Muscle of leg (tissue), 3 donors: ENCODE measurements at regions not wholly inside any gene's neighbourhood (a gene's known extent, or its start where the extent isn't known, plus 50 kb on each side); places are given as distances from the start of the nearest gene placed in this dataset.
"Not testable (repeated sequence)": the region's sequence is repeated elsewhere in the genome, so short reads cannot be mapped to it uniquely, and the experiment has no call there.

Experiments
- DNase-seq: peaks from one replicate; pipeline ENCODE4 v3.0.0; 2013
- H3K27ac ChIP-seq: one replicate; pipeline ENCODE4 v1.5.1; 2013; ENCODE audit warnings: mild to moderate bottlenecking, low read length, control low read depth
- H3K27me3 ChIP-seq: one replicate; pipeline ENCODE4 v1.6.1; 2013; ENCODE audit warnings: low read length; ENCODE audit not compliant: control insufficient read depth, insufficient read depth
- H3K36me3 ChIP-seq: one replicate; pipeline ENCODE4 v1.6.1; 2013; ENCODE audit warnings: low read length; ENCODE audit not compliant: control insufficient read depth, insufficient read depth
- H3K4me1 ChIP-seq: one replicate; pipeline ENCODE4 v1.6.1; 2013; ENCODE audit warnings: low read length; ENCODE audit not compliant: control insufficient read depth, insufficient read depth
- H3K4me3 ChIP-seq: one replicate; pipeline ENCODE4 v1.5.1; 2013; ENCODE audit warnings: low read length, control low read depth
- H3K9me3 ChIP-seq: replicated peaks from 2 replicates; pipeline ENCODE4 v1.6.1; 2013; ENCODE audit warnings: low read depth, low read length; ENCODE audit not compliant: control insufficient read depth
- WGBS: methylation state at CpG from one replicate; pipeline ENCODE4 v1.1.5; 2013; ENCODE audit warnings: missing lambda C conversion rate; ENCODE audit not compliant: insufficient coverage; 5-methylcytosine and 5-hydroxymethylcytosine counted together

GRCh38 chr4:85187106-85187505 lies 220.6 kb upstream of the WDFY3 start:
- Histone ChIP-seq H3K9me3 (no peaks in the 10 kb centered on the region), H3K4me3 (no peak overlapping the region), H3K27me3 (no peaks in the 10 kb centered on the region), H3K36me3 (no peaks in the 10 kb centered on the region), H3K4me1 (no peaks in the 10 kb centered on the region), H3K27ac (no peak overlapping the region)
- DNase-seq: no peak
- no CpG with 5 or more reads among the region's 1 CpG for WGBS

- WGBS: 93% methylated on average over 3 of the region's 7 CpGs
Observed at GRCh38 chr4:85196015-85196414, 229.5 kb upstream of the WDFY3 start.

GRCh38 chr4:85200106-85200505 lies 233.6 kb upstream of the WDFY3 start:
- Histone ChIP-seq H3K27me3 (no peaks in the 10 kb centered on the region), H3K36me3 (no peaks in the 10 kb centered on the region), H3K27ac (no peak overlapping the region), H3K9me3 (peaks cover 14% of the 10 kb centered on the region), H3K4me1 (no peaks in the 10 kb centered on the region), H3K4me3 (no peak overlapping the region)
- WGBS: no CpG with 5 or more reads among the region's 1 CpG
- no peak for DNase-seq

More at GRCh38 chr4:85196015-85196414, 229.5 kb upstream of the WDFY3 start:
- H3K4me1 ChIP-seq, H3K4me3 ChIP-seq, DNase-seq, H3K27ac ChIP-seq, H3K36me3 ChIP-seq, H3K9me3 ChIP-seq, H3K27me3 ChIP-seq: not testable (repeated sequence)

GRCh38 chr4:85209161-85209560 lies 242.7 kb upstream of the WDFY3 start:
- DNase-seq: peak; percentile 5
- WGBS: no CpG with 5 or more reads among the region's 1 CpG
- H3K9me3 ChIP-seq: no peaks in the 10 kb centered on the region

GRCh38 chr4:85210353-85210752 lies 243.9 kb upstream of the WDFY3 start:
- Histone ChIP-seq H3K4me3 (no peak overlapping the region), H3K9me3 (no peaks in the 10 kb centered on the region), H3K36me3 (no peaks in the 10 kb centered on the region), H3K27ac (no peak overlapping the region), H3K27me3 (no peaks in the 10 kb centered on the region), H3K4me1 (no peaks in the 10 kb centered on the region)
- no peak for DNase-seq
- no CpG with 5 or more reads among the region's 3 CpGs for WGBS

More at GRCh38 chr4:85209161-85209560, 242.7 kb upstream of the WDFY3 start:
- H3K4me3 ChIP-seq: no peak overlapping the region
- H3K27ac ChIP-seq: no peak overlapping the region
- H3K27me3 ChIP-seq: no peaks in the 10 kb centered on the region
- no peaks in the 10 kb centered on the region for H3K4me1 ChIP-seq
- no peaks in the 10 kb centered on the region for H3K36me3 ChIP-seq

GRCh38 chr4:85216571-85216970 lies 250.1 kb upstream of the WDFY3 start:
- not testable (repeated sequence) for H3K36me3 ChIP-seq, H3K9me3 ChIP-seq, H3K27me3 ChIP-seq, H3K27ac ChIP-seq, DNase-seq, H3K4me1 ChIP-seq, H3K4me3 ChIP-seq
- WGBS: 100% methylated on average over 5 of the region's 7 CpGs

GRCh38 chr4:85218756-85219155 lies 252.3 kb upstream of the WDFY3 start:
- Histone ChIP-seq H3K4me1 (no peaks in the 10 kb centered on the region), H3K27me3 (no peaks in the 10 kb centered on the region), H3K36me3 (no peaks in the 10 kb centered on the region), H3K27ac (no peak overlapping the region), H3K9me3 (peaks cover 8% of the 10 kb centered on the region), H3K4me3 (no peak overlapping the region)
- 0% methylated on average over 1 of the region's 1 CpG for WGBS
- DNase-seq: peak; percentile 80

- no peaks in the 10 kb centered on the region for H3K4me1 ChIP-seq
- no peaks in the 10 kb centered on the region for H3K36me3 ChIP-seq
- H3K27me3 ChIP-seq: no peaks in the 10 kb centered on the region
- H3K27ac ChIP-seq: no peak overlapping the region
- H3K9me3 ChIP-seq: peaks cover 8% of the 10 kb centered on the region
- no peak overlapping the region for H3K4me3 ChIP-seq
- no peak for DNase-seq
- WGBS: no CpG with 5 or more reads among the region's 2 CpGs
Observed at GRCh38 chr4:85221606-85222005, 253.3 kb upstream of the ARHGAP24 start.

GRCh38 chr4:85222561-85222960 lies 252.4 kb upstream of the ARHGAP24 start:
- no peak overlapping the region for H3K27ac ChIP-seq

GRCh38 chr4:85228264-85228663 lies 246.7 kb upstream of the ARHGAP24 start:
- Histone ChIP-seq H3K9me3 (no peaks in the 10 kb centered on the region), H3K27me3 (no peaks in the 10 kb centered on the region), H3K36me3 (no peaks in the 10 kb centered on the region), H3K4me1 (no peaks in the 10 kb centered on the region), H3K4me3 (no peak overlapping the region), H3K27ac (no peak overlapping the region)
- WGBS: no CpG with 5 or more reads among the region's 2 CpGs
- no peak for DNase-seq

More at GRCh38 chr4:85222561-85222960, 252.4 kb upstream of the ARHGAP24 start:
- no peak overlapping the region for H3K4me3 ChIP-seq
- no peaks in the 10 kb centered on the region for H3K36me3 ChIP-seq
- peaks cover 8% of the 10 kb centered on the region for H3K9me3 ChIP-seq
- DNase-seq: no peak
- H3K27me3 ChIP-seq: no peaks in the 10 kb centered on the region
- H3K4me1 ChIP-seq: no peaks in the 10 kb centered on the region
- 50% methylated on average over 1 of the region's 4 CpGs for WGBS

- no peak for DNase-seq
Observed at GRCh38 chr4:85233516-85233915, 241.4 kb upstream of the ARHGAP24 start.

More at GRCh38 chr4:85233516-85233915, 241.4 kb upstream of the ARHGAP24 start:
- Histone ChIP-seq H3K4me3 (no peak overlapping the region), H3K27ac (no peak overlapping the region), H3K27me3 (no peaks in the 10 kb centered on the region), H3K36me3 (no peaks in the 10 kb centered on the region), H3K4me1 (no peaks in the 10 kb centered on the region), H3K9me3 (no peaks in the 10 kb centered on the region)
- WGBS: 38% methylated on average over 1 of the region's 3 CpGs
